ENCODE measurements at regions not wholly inside any gene's neighbourhood (a gene's known extent, or its start where the extent isn't known, plus 50 kb on each side); places are given as distances from the start of the nearest gene placed in this dataset.

DNA sequence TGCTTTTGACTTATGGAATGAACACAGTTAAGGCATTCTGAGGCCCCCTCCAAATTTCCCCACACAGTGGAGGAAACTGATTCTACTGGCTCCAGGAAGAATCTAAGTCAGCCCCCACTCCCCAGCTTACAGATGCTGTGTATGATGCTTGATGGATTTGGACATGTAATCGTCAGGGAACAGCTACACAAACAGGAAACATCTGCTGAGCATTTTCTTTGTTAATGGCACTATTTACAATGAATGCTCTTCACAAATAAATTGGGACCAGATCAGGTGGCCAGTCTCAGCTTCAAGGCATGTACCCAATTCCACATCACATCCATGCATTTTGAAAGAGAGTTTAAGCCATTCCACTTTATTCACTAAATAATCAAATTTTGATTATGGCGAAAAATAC lies 562.3 kb downstream of the SOX11 start:
- no peak for TF ChIP-seq ZFP30 (CRISPR knock-in tag; IDR thresholded peaks at IDR 0.05)
- TF ChIP-seq ZFP3 (CRISPR knock-in tag; IDR thresholded peaks at IDR 0.05): no peak
- TF ChIP-seq ZNF565 (CRISPR knock-in tag; conservative IDR thresholded peaks at IDR 0.05; ENCODE audit: low read depth): no peak
- no peak for TF ChIP-seq PPARA (CRISPR knock-in tag; IDR thresholded peaks at IDR 0.05; ENCODE audit: borderline replicate concordance)
- TF ChIP-seq TCF4 (CRISPR knock-in tag; IDR thresholded peaks at IDR 0.05; ENCODE audit: borderline replicate concordance): peak; percentile 89
- no peak for TF ChIP-seq TOX (CRISPR knock-in tag; IDR thresholded peaks at IDR 0.05; ENCODE audit: borderline replicate concordance)
- TF ChIP-seq, protein P1, sequence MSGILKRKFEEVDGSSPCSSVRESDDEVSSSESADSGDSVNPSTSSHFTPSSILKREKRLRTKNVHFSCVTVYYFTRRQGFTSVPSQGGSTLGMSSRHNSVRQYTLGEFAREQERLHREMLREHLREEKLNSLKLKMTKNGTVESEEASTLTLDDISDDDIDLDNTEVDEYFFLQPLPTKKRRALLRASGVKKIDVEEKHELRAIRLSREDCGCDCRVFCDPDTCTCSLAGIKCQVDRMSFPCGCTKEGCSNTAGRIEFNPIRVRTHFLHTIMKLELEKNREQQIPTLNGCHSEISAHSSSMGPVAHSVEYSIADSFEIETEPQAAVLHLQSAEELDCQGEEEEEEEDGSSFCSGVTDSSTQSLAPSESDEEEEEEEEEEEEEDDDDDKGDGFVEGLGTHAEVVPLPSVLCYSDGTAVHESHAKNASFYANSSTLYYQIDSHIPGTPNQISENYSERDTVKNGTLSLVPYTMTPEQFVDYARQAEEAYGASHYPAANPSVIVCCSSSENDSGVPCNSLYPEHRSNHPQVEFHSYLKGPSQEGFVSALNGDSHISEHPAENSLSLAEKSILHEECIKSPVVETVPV (CRISPR knock-in tag; IDR thresholded peaks at IDR 0.05): no peak
- TF ChIP-seq, protein P2, sequence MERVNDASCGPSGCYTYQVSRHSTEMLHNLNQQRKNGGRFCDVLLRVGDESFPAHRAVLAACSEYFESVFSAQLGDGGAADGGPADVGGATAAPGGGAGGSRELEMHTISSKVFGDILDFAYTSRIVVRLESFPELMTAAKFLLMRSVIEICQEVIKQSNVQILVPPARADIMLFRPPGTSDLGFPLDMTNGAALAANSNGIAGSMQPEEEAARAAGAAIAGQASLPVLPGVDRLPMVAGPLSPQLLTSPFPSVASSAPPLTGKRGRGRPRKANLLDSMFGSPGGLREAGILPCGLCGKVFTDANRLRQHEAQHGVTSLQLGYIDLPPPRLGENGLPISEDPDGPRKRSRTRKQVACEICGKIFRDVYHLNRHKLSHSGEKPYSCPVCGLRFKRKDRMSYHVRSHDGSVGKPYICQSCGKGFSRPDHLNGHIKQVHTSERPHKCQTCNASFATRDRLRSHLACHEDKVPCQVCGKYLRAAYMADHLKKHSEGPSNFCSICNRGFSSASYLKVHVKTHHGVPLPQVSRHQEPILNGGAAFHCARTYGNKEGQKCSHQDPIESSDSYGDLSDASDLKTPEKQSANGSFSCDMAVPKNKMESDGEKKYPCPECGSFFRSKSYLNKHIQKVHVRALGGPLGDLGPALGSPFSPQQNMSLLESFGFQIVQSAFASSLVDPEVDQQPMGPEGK (CRISPR knock-in tag; IDR thresholded peaks at IDR 0.05; ENCODE audit: borderline replicate concordance): no peak
- TF ChIP-seq, protein P3, sequence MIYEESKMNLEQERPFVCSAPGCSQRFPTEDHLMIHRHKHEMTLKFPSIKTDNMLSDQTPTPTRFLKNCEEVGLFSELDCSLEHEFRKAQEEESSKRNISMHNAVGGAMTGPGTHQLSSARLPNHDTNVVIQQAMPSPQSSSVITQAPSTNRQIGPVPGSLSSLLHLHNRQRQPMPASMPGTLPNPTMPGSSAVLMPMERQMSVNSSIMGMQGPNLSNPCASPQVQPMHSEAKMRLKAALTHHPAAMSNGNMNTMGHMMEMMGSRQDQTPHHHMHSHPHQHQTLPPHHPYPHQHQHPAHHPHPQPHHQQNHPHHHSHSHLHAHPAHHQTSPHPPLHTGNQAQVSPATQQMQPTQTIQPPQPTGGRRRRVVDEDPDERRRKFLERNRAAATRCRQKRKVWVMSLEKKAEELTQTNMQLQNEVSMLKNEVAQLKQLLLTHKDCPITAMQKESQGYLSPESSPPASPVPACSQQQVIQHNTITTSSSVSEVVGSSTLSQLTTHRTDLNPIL (CRISPR knock-in tag; IDR thresholded peaks at IDR 0.05; ENCODE audit: low read depth): no peak
- no peak for TF ChIP-seq CSDC2 (CRISPR knock-in tag; IDR thresholded peaks at IDR 0.05)
- TF ChIP-seq ZC3H10 (CRISPR knock-in tag; IDR thresholded peaks at IDR 0.05): no peak

All from SK-N-SH treated with all-trans-retinoic acid at 6 μM for 48 hours (cell line).